ENCODE measurements at regions not wholly inside any gene's neighbourhood (a gene's known extent, or its start where the extent isn't known, plus 50 kb on each side); places are given as distances from the start of the nearest gene placed in this dataset.

- no peaks in the 10 kb centered on the region for H3K4me1 ChIP-seq (ENCODE audit: control insufficient read depth, insufficient read depth, low read length)
- TF ChIP-seq POLR2AphosphoS5 (IDR thresholded peaks at IDR 0.05; ENCODE audit: low read depth, low read length) (no peak), SIN3A (IDR thresholded peaks at IDR 0.05; ENCODE audit: borderline replicate concordance, insufficient read depth, low read depth, low read length) (no peak), CTCF (IDR thresholded peaks at IDR 0.05) (no peak)
- no TSS peak for BruUV-seq (replicated peaks)
- H3K36me3 ChIP-seq (ENCODE audit: control insufficient read depth, insufficient read depth, low read length) = no peaks in the 10 kb centered on the region
- no peak for ATAC-seq
- intact Hi-C loops (cut with micrococcal nuclease; ENCODE audit: unreplicated experiment) = no loop called here
- no peak overlapping the region for H3K27ac ChIP-seq (ENCODE audit: low read length)
- H3K9me3 ChIP-seq (ENCODE audit: control insufficient read depth, insufficient read depth, low read depth, low read length) = no peaks in the 10 kb centered on the region
- H3K4me3 ChIP-seq (ENCODE audit: low read depth in 2 of 2, low read length in 2 of 2) = no peak overlapping the region
- DNase-seq (ENCODE audit: low read depth, low spot score) = no peak
- ChIA-PET POLR2A (no interaction called here), CTCF (interaction anchor here (0.7 kb wide), 1 partner anchor 730 kb away, joined by 5 read pairs; no protein-coding TSS in a partner anchor)
- H3K27me3 ChIP-seq (ENCODE audit: control insufficient read depth, insufficient read depth, low read length) = no peaks in the 10 kb centered on the region
- in situ Hi-C loops (cut with HindIII; ENCODE audit: low pct_unique_long_range_greater_than_20kb, low sequenced_read_pairs) = no loop called here
Measured at GRCh38 chr13:68232351-68233130, 1002.4 kb upstream of the PCDH9 start.

- in situ Hi-C loops (cut with HindIII; ENCODE audit: low pct_unique_long_range_greater_than_20kb, low sequenced_read_pairs) = no loop called here
- TF ChIP-seq REST (IDR thresholded peaks at IDR 0.05; ENCODE audit: insufficient read depth in 1 of 2, low read depth in 2 of 2, low read length in 1 of 2) = no peak
- TF ChIP-seq POLR2AphosphoS5 (IDR thresholded peaks at IDR 0.05; ENCODE audit: low read depth, low read length) = no peak
- TF ChIP-seq SIN3A (IDR thresholded peaks at IDR 0.05; ENCODE audit: borderline replicate concordance, insufficient read depth, low read depth, low read length) = no peak
- no peak for TF ChIP-seq CTCF (IDR thresholded peaks at IDR 0.05)
- no peak for TF ChIP-seq TCF7L2 (IDR thresholded peaks at IDR 0.05; ENCODE audit: low read depth, low read length)
- Histone ChIP-seq H3K27me3 (ENCODE audit: control insufficient read depth, insufficient read depth, low read length) (no peaks in the 10 kb centered on the region), H3K4me1 (ENCODE audit: control insufficient read depth, insufficient read depth, low read length) (no peaks in the 10 kb centered on the region), H3K9me3 (ENCODE audit: control insufficient read depth, insufficient read depth, low read depth, low read length) (no peaks in the 10 kb centered on the region), H3K4me3 (ENCODE audit: low read depth in 2 of 2, low read length in 2 of 2) (no peak overlapping the region), H3K27ac (ENCODE audit: low read length) (no peak overlapping the region), H3K36me3 (ENCODE audit: control insufficient read depth, insufficient read depth, low read length) (no peaks in the 10 kb centered on the region)
- ChIA-PET POLR2A (no interaction called here), CTCF (no interaction called here)
- no peak for ATAC-seq
- BruUV-seq (replicated peaks) = no TSS peak
- no peak for DNase-seq (ENCODE audit: low read depth, low spot score)
- intact Hi-C loops (cut with micrococcal nuclease; ENCODE audit: unreplicated experiment) = no loop called here
Measured at GRCh38 chr13:68214691-68215415, 984.7 kb upstream of the PCDH9 start.
